Globus pallidus (tissue), 1 donor: ENCODE measurements at regions not wholly inside any gene's neighbourhood (a gene's known extent, or its start where the extent isn't known, plus 50 kb on each side); places are given as distances from the start of the nearest gene placed in this dataset.

ENCODE experiments used
- DNase-seq: peaks from one replicate; pipeline ENCODE4 v3.0.0-alpha.2; 2015; ENCODE audit warnings: low spot score

GRCh38 chr20:11130554-11131166 lies 456.9 kb upstream of the JAG1 start:
- DNase-seq: no peak

GRCh38 chr20:11132819-11133415 lies 459.1 kb upstream of the JAG1 start:
- no peak for DNase-seq

- no peak for DNase-seq
Measured at GRCh38 chr20:11136691-11137090, 462.9 kb upstream of the JAG1 start.

GRCh38 chr20:11137688-11138087 lies 463.9 kb upstream of the JAG1 start:
- no peak for DNase-seq

- no peak for DNase-seq
Measured at GRCh38 chr20:11140359-11140758, 466.6 kb upstream of the JAG1 start.

- no peak for DNase-seq
Measured at GRCh38 chr20:11143481-11143880, 469.7 kb upstream of the JAG1 start.

- no peak for DNase-seq
Measured at GRCh38 chr20:11144114-11144950, 470.5 kb upstream of the JAG1 start.

- no peak for DNase-seq
Measured at GRCh38 chr20:11145616-11146015, 471.8 kb upstream of the JAG1 start.

- DNase-seq: no peak
Measured at GRCh38 chr20:11153819-11154218, 480.0 kb upstream of the JAG1 start.

GRCh38 chr20:11155156-11155756 lies 481.5 kb upstream of the JAG1 start:
- DNase-seq: no peak

- DNase-seq: no peak
Measured at GRCh38 chr20:11156922-11157321, 483.1 kb upstream of the JAG1 start.

- DNase-seq: no peak
Measured at GRCh38 chr20:11158146-11158545, 484.3 kb upstream of the JAG1 start.

- no peak for DNase-seq
Measured at GRCh38 chr20:11158589-11158988, 484.8 kb upstream of the JAG1 start.

- peak; percentile 66 for DNase-seq
Measured at GRCh38 chr20:11159728-11160127, 485.9 kb upstream of the JAG1 start.

GRCh38 chr20:11162026-11162775 lies 488.4 kb upstream of the JAG1 start:
- DNase-seq: no peak

GRCh38 chr20:11165789-11166188 lies 492.0 kb upstream of the JAG1 start:
- no peak for DNase-seq

GRCh38 chr20:11166712-11167111 lies 492.9 kb upstream of the JAG1 start:
- DNase-seq: no peak

GRCh38 chr20:11168026-11168425 lies 494.2 kb upstream of the JAG1 start:
- DNase-seq: no peak

- no peak for DNase-seq
Measured at GRCh38 chr20:11170025-11170424, 496.2 kb upstream of the JAG1 start.

GRCh38 chr20:11170565-11170964 lies 496.8 kb upstream of the JAG1 start:
- no peak for DNase-seq

- no peak for DNase-seq
Measured at GRCh38 chr20:11172881-11173280, 499.1 kb upstream of the JAG1 start.

GRCh38 chr20:11173916-11174315 lies 500.1 kb upstream of the JAG1 start:
- DNase-seq: no peak
